Left lobe of liver (tissue), 2 donors: ENCODE measurements at regions not wholly inside any gene's neighbourhood (a gene's known extent, or its start where the extent isn't known, plus 50 kb on each side); places are given as distances from the start of the nearest gene placed in this dataset.
"Not testable (repeated sequence)": the region's sequence is repeated elsewhere in the genome, so short reads cannot be mapped to it uniquely, and the experiment has no call there.

Experiments
- ATAC-seq: fragments of 200-7000 bp; cut with Tn5 transposase; one replicate; pipeline ENCODE4 v1.9.1; 2020; ENCODE audit warnings: mild to moderate bottlenecking, moderate library complexity
- DNase-seq: peaks from one replicate; pipeline ENCODE4 v3.0.0-alpha.2; 2020; ENCODE audit warnings: low spot score
- donor health status: DM: no; HTN: no; CAD: no; lungs with moderate emphysema.
- donor health status: DM: no; HTN: yes; CAD: no.

- no peak for ATAC-seq
- no peak for DNase-seq
These were observed 105.7 kb upstream of the PPM1H start for GRCh38 chr12:63040526-63041220.

- no peak for ATAC-seq
These were observed 103.8 kb upstream of the PPM1H start for GRCh38 chr12:63038713-63039100.

GRCh38 chr12:63037746-63038712 is 103.1 kb upstream of the PPM1H start:
- no peak for ATAC-seq
- no peak for DNase-seq

More at GRCh38 chr12:63038713-63039100, 103.8 kb upstream of the PPM1H start:
- DNase-seq, result no peak

- DNase-seq (no peak), ATAC-seq (no peak)
These were observed 102.0 kb upstream of the PPM1H start for GRCh38 chr12:63036974-63037335.

GRCh38 chr12:63036216-63036973 is 101.4 kb upstream of the PPM1H start:
- ATAC-seq (no peak), DNase-seq (no peak)

- DNase-seq, result no peak
These were observed 99.7 kb upstream of the PPM1H start for GRCh38 chr12:63034601-63035000.

GRCh38 chr12:63029676-63030075 is 94.7 kb upstream of the PPM1H start:
- DNase-seq (no peak), ATAC-seq (no peak)

More at GRCh38 chr12:63034601-63035000, 99.7 kb upstream of the PPM1H start:
- ATAC-seq, result no peak

GRCh38 chr12:63028951-63029350 is 94.0 kb upstream of the PPM1H start:
- no peak for ATAC-seq
- DNase-seq, result no peak

- DNase-seq (no peak), ATAC-seq (no peak)
These were observed 90.2 kb upstream of the PPM1H start for GRCh38 chr12:63025116-63025515.

- ATAC-seq (no peak), DNase-seq (no peak)
These were observed 89.0 kb upstream of the PPM1H start for GRCh38 chr12:63023926-63024325.

- ATAC-seq (no peak), DNase-seq (no peak)
These were observed 86.2 kb upstream of the PPM1H start for GRCh38 chr12:63021116-63021515.

- DNase-seq, result no peak
These were observed 85.3 kb upstream of the PPM1H start for GRCh38 chr12:63020269-63020668.

GRCh38 chr12:63018273-63018672 is 83.3 kb upstream of the PPM1H start:
- DNase-seq (no peak), ATAC-seq (no peak)

More at GRCh38 chr12:63020269-63020668, 85.3 kb upstream of the PPM1H start:
- ATAC-seq, result no peak

GRCh38 chr12:63013302-63013701 is 78.4 kb upstream of the PPM1H start:
- ATAC-seq (no peak), DNase-seq (no peak)

GRCh38 chr12:63010698-63011097 is 75.7 kb upstream of the PPM1H start:
- ATAC-seq (no peak), DNase-seq (no peak)

- no peak for DNase-seq
- ATAC-seq, result no peak
These were observed 73.4 kb upstream of the PPM1H start for GRCh38 chr12:63008372-63008771.

- ATAC-seq (no peak), DNase-seq (no peak)
These were observed 72.8 kb upstream of the PPM1H start for GRCh38 chr12:63007726-63008125.

- ATAC-seq (no peak), DNase-seq (no peak)
These were observed 71.6 kb upstream of the PPM1H start for GRCh38 chr12:63006536-63006935.

GRCh38 chr12:63005382-63005781 is 70.4 kb upstream of the PPM1H start:
- DNase-seq, result no peak

GRCh38 chr12:63003223-63003819 is 68.4 kb upstream of the PPM1H start:
- ATAC-seq (no peak), DNase-seq (no peak)

More at GRCh38 chr12:63005382-63005781, 70.4 kb upstream of the PPM1H start:
- no peak for ATAC-seq

- ATAC-seq, DNase-seq: not testable (repeated sequence)
These were observed 67.1 kb upstream of the PPM1H start for GRCh38 chr12:63002059-63002458.
